ENCODE measurements at regions not wholly inside any gene's neighbourhood (a gene's known extent, or its start where the extent isn't known, plus 50 kb on each side); places are given as distances from the start of the nearest gene placed in this dataset.

DNA sequence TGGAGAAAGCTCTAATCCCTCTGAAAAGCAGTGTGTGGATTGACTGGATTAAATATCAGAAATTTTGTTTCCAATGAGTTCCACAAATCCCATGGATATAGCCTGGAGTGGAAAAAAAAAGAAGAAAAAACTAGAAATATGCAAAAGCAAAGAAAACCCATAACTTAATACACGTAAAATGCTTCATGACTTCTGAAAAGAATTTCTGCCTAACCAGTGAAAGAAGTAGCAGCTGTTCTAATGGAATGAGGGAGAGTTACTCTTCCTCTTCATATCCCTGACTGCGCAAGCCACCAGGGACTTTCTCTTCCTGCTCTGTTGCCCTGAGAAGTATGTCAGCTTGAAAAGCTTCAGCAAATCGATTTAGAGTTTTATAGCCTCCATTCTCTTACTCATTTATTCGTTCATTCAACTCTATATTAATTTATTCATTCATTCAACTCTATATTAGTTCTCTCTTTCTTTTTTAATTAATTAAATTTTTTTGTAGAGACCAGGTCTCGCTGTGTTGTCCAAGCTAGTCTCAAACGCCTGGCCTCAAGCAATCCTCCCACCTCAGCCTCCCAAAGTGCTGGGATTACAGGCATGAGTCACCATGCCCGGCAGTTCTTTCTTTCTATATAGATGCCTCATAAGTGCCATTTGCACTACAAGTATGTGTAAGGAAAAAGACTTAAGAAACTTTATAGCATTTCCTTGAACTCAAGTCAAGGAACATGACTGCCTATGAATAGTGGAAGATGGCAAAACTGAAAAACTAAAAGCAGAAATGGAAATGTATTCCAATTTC is 447.3 kb upstream of the NRP1 start:
- TF ChIP-seq EZH2phosphoT487 (IDR thresholded peaks at IDR 0.05; ENCODE audit: borderline replicate concordance, low read length): no peak
- TF ChIP-seq, protein P1, sequence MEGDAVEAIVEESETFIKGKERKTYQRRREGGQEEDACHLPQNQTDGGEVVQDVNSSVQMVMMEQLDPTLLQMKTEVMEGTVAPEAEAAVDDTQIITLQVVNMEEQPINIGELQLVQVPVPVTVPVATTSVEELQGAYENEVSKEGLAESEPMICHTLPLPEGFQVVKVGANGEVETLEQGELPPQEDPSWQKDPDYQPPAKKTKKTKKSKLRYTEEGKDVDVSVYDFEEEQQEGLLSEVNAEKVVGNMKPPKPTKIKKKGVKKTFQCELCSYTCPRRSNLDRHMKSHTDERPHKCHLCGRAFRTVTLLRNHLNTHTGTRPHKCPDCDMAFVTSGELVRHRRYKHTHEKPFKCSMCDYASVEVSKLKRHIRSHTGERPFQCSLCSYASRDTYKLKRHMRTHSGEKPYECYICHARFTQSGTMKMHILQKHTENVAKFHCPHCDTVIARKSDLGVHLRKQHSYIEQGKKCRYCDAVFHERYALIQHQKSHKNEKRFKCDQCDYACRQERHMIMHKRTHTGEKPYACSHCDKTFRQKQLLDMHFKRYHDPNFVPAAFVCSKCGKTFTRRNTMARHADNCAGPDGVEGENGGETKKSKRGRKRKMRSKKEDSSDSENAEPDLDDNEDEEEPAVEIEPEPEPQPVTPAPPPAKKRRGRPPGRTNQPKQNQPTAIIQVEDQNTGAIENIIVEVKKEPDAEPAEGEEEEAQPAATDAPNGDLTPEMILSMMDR (IDR thresholded peaks at IDR 0.05; ENCODE audit: low read depth, low read length, poor library complexity, severe bottlenecking): no peak

DNA sequence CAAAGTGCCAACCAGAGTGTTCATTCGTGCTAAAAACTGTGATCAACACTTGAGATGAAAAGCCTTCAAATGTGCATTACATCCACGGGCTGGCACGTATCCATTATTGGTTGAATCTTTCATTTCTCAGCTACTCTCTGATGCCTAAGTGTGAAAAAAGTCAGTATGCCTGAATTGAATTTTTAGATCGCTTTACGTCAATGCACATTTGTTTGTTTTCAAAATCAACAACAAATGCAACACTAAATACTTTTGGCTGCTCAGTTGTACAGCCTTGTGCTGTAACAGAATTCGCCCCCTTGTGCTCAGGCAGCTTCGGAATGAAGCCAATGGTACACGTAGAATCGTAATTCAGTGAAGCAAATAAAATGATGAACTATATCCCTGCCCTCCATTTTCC is 446.5 kb upstream of the NRP1 start:
- Histone ChIP-seq H3K27ac (ENCODE audit: low read depth, low read length) (no peak overlapping the region), H3K9me2 (replicated peaks; ENCODE audit: control insufficient read depth, low read length) (no peaks in the 10 kb centered on the region)
- TF ChIP-seq, protein P1 (IDR thresholded peaks at IDR 0.05; ENCODE audit: low read depth, low read length, poor library complexity, severe bottlenecking): no peak
- no peak for TF ChIP-seq EZH2phosphoT487 (IDR thresholded peaks at IDR 0.05; ENCODE audit: borderline replicate concordance, low read length)

More for the DNA sequence above, 447.3 kb upstream of the NRP1 start:
- no peak overlapping the region for H3K4me3 ChIP-seq (ENCODE audit: low read length)
- peaks cover 3% of the 10 kb centered on the region; the same call in 1 of the 2 replicates for H3K9me3 ChIP-seq (ENCODE audit: control insufficient read depth, insufficient read depth, low read length)
- no peaks in the 10 kb centered on the region for H3K4me1 ChIP-seq (ENCODE audit: control insufficient read depth, low read length)
- no peak overlapping the region for H3K4me2 ChIP-seq (ENCODE audit: low read length)
- no peaks in the 10 kb centered on the region for H4K20me1 ChIP-seq (ENCODE audit: control insufficient read depth, insufficient read depth, low read depth, low read length)
- H3K27ac ChIP-seq (ENCODE audit: low read depth, low read length): no peak overlapping the region
- H3K27me3 ChIP-seq (ENCODE audit: control insufficient read depth, low read length): no peaks in the 10 kb centered on the region
- H3K36me3 ChIP-seq (ENCODE audit: control insufficient read depth, low read length): no peaks in the 10 kb centered on the region
- no peaks in the 10 kb centered on the region for H3F3A ChIP-seq (ENCODE audit: control insufficient read depth, insufficient read depth)
- H3K9me2 ChIP-seq (replicated peaks; ENCODE audit: control insufficient read depth, low read length): no peaks in the 10 kb centered on the region
- no peaks in the 10 kb centered on the region for H3K79me2 ChIP-seq (ENCODE audit: control insufficient read depth, low read length)

DNA sequence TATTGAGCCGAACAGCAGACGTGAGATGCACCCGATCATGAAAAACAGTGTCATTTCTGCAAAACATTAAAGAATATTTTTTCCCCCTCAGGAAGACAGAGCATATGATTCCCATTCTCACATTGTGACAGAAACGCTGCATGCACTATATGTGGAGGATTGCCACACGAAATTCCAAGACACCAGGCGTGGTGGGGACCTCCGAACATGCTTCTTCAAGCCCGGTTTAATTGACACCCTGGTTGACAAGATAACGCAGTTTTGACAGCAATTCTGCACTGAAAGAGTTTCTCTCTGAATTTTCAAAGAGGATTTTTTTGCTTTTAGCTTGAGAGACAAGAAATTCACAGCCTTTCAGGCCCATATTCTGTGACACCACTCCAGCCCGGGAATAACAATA is 442.8 kb upstream of the NRP1 start:
- H3K27ac ChIP-seq (ENCODE audit: low read depth, low read length): no peak overlapping the region
- no peaks in the 10 kb centered on the region for H3K9me3 ChIP-seq (ENCODE audit: control insufficient read depth, insufficient read depth, low read length)
- TF ChIP-seq EZH2phosphoT487 (IDR thresholded peaks at IDR 0.05; ENCODE audit: borderline replicate concordance, low read length): no peak
- TF ChIP-seq, protein P1 (IDR thresholded peaks at IDR 0.05; ENCODE audit: low read depth, low read length, poor library complexity, severe bottlenecking): no peak
- no peaks in the 10 kb centered on the region for H3K27me3 ChIP-seq (ENCODE audit: control insufficient read depth, low read length)
- H3K9me2 ChIP-seq (replicated peaks; ENCODE audit: control insufficient read depth, low read length): no peaks in the 10 kb centered on the region
- no peak overlapping the region for H3K4me2 ChIP-seq (ENCODE audit: low read length)
- no peak overlapping the region for H3K4me3 ChIP-seq (ENCODE audit: low read length)
- H3F3A ChIP-seq (ENCODE audit: control insufficient read depth, insufficient read depth): no peaks in the 10 kb centered on the region
- no peaks in the 10 kb centered on the region for H3K79me2 ChIP-seq (ENCODE audit: control insufficient read depth, low read length)
- no peaks in the 10 kb centered on the region for H3K4me1 ChIP-seq (ENCODE audit: control insufficient read depth, low read length)
- H3K36me3 ChIP-seq (ENCODE audit: control insufficient read depth, low read length): no peaks in the 10 kb centered on the region
- H4K20me1 ChIP-seq (ENCODE audit: control insufficient read depth, insufficient read depth, low read depth, low read length): no peaks in the 10 kb centered on the region

More for the DNA sequence above, 446.5 kb upstream of the NRP1 start:
- Histone ChIP-seq H3F3A (ENCODE audit: control insufficient read depth, insufficient read depth) (no peaks in the 10 kb centered on the region), H3K4me2 (ENCODE audit: low read length) (no peak overlapping the region), H3K9me3 (ENCODE audit: control insufficient read depth, insufficient read depth, low read length) (peaks cover 3% of the 10 kb centered on the region; the same call in 1 of the 2 replicates), H3K27me3 (ENCODE audit: control insufficient read depth, low read length) (no peaks in the 10 kb centered on the region), H4K20me1 (ENCODE audit: control insufficient read depth, insufficient read depth, low read depth, low read length) (no peaks in the 10 kb centered on the region), H3K4me3 (ENCODE audit: low read length) (no peak overlapping the region), H3K79me2 (ENCODE audit: control insufficient read depth, low read length) (no peaks in the 10 kb centered on the region), H3K36me3 (ENCODE audit: control insufficient read depth, low read length) (no peaks in the 10 kb centered on the region), H3K4me1 (ENCODE audit: control insufficient read depth, low read length) (no peaks in the 10 kb centered on the region)
